Loucy (cell line): ENCODE measurements at regions not wholly inside any gene's neighbourhood (a gene's known extent, or its start where the extent isn't known, plus 50 kb on each side); places are given as distances from the start of the nearest gene placed in this dataset.

ENCODE experiments used
- H2AFZ ChIP-seq: fragments of 200-600 bp; sonication (generic); 2 replicates; pipeline ENCODE4 v1.6.0; 2016; ENCODE audit warnings: antibody characterized with exemption, mild to moderate bottlenecking, low read length, moderate library complexity
- H3F3A ChIP-seq: fragments of 200-600 bp; 2 replicates; pipeline ENCODE4 v1.6.0; 2016; ENCODE audit warnings: antibody characterized with exemption, low read depth, mild to moderate bottlenecking
- H3K27me3 ChIP-seq: fragments of 200-600 bp; sonication (generic); 2 replicates; pipeline ENCODE4 v1.6.1; 2014; ENCODE audit warnings: low read length, mild to moderate bottlenecking; ENCODE audit not compliant: insufficient read depth, poor library complexity, severe bottlenecking
- H3K36me3 ChIP-seq: fragments of 200-600 bp; sonication (generic); 2 replicates; pipeline ENCODE4 v1.6.1; 2016; ENCODE audit warnings: low read length; ENCODE audit not compliant: insufficient read depth
- H3K4me1 ChIP-seq: fragments of 200-600 bp; sonication (generic); 2 replicates; pipeline ENCODE4 v1.5.1; 2014; ENCODE audit warnings: low read length, mild to moderate bottlenecking; ENCODE audit not compliant: insufficient read depth, poor library complexity, severe bottlenecking
- H3K4me2 ChIP-seq: fragments of 200-600 bp; sonication (generic); 2 replicates; pipeline ENCODE4 v1.6.0; 2014; ENCODE audit warnings: antibody characterized with exemption, low read length, low read depth, mild to moderate bottlenecking; ENCODE audit not compliant: poor library complexity, severe bottlenecking
- H3K4me3 ChIP-seq: fragments of 200-600 bp; sonication (generic); 2 replicates; pipeline ENCODE4 v1.5.1; 2014; ENCODE audit warnings: low read length, mild to moderate bottlenecking, mixed read lengths; ENCODE audit not compliant: poor library complexity, severe bottlenecking
- H3K79me2 ChIP-seq: fragments of 200-600 bp; sonication (generic); 2 replicates; pipeline ENCODE4 v1.6.1; 2014; ENCODE audit warnings: low read length; ENCODE audit not compliant: insufficient read depth
- H3K9ac ChIP-seq: fragments of 200-600 bp; sonication (generic); 2 replicates; pipeline ENCODE4 v1.6.0; 2014; ENCODE audit warnings: mild to moderate bottlenecking, low read depth, low read length, moderate library complexity; ENCODE audit not compliant: poor library complexity, severe bottlenecking
- H3K9me2 ChIP-seq: fragments of 200-600 bp; sonication (generic); replicated peaks from 2 replicates; pipeline ENCODE4 v1.6.1; 2016; ENCODE audit warnings: low read depth, low read length, mixed read lengths
- H3K9me3 ChIP-seq: fragments of 200-600 bp; sonication (generic); 2 replicates; pipeline ENCODE4 v1.6.1; 2014; ENCODE audit warnings: mild to moderate bottlenecking, antibody characterized with exemption, low read length, low read depth; ENCODE audit not compliant: insufficient read depth
- H4K20me1 ChIP-seq: fragments of 200-600 bp; sonication (generic); 2 replicates; pipeline ENCODE4 v1.6.0; 2014; ENCODE audit warnings: antibody characterized with exemption, low read length, mild to moderate bottlenecking; ENCODE audit not compliant: insufficient read depth, poor library complexity, severe bottlenecking
- EZH2phosphoT487 ChIP-seq: fragments of 200-600 bp; IDR thresholded peaks from 2 replicates; pipeline ENCODE4 v1.6.1; 2018; ENCODE audit warnings: antibody characterized with exemption, mild to moderate bottlenecking, moderate library complexity, borderline replicate concordance
- TF ChIP-seq, protein P1 (sequence below): fragments of 200-600 bp; sonication (generic); conservative IDR thresholded peaks from 2 replicates; pipeline ENCODE4 v1.5.1; 2014; ENCODE audit warnings: mild to moderate bottlenecking, antibody characterized with exemption, low read length

DNA sequence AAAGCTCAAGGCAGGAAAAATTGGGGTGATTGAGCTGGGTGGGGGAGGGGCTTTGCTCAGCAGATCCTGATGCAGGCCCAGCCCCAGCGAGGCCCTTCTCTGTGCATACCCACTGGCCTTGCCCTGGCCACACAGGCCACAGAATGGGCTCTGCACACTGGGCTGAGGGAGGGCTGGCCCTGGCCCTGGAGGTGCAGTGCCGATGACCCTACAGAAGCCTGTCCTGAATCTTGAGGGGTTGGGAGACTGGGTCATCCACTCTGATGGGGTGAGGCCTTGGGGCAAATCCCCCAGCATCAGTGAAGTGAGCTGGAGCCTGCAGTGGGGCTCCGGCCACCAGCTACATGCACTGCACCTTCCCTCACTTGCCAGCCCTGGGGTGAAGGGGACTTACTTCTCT is 153.1 kb downstream of the URI1 start:
- H3K9ac ChIP-seq, result no peak overlapping the region
- no peaks in the 10 kb centered on the region for H3K36me3 ChIP-seq
- H4K20me1 ChIP-seq, result no peaks in the 10 kb centered on the region
- no peak for TF ChIP-seq EZH2phosphoT487
- TF ChIP-seq, protein P1, sequence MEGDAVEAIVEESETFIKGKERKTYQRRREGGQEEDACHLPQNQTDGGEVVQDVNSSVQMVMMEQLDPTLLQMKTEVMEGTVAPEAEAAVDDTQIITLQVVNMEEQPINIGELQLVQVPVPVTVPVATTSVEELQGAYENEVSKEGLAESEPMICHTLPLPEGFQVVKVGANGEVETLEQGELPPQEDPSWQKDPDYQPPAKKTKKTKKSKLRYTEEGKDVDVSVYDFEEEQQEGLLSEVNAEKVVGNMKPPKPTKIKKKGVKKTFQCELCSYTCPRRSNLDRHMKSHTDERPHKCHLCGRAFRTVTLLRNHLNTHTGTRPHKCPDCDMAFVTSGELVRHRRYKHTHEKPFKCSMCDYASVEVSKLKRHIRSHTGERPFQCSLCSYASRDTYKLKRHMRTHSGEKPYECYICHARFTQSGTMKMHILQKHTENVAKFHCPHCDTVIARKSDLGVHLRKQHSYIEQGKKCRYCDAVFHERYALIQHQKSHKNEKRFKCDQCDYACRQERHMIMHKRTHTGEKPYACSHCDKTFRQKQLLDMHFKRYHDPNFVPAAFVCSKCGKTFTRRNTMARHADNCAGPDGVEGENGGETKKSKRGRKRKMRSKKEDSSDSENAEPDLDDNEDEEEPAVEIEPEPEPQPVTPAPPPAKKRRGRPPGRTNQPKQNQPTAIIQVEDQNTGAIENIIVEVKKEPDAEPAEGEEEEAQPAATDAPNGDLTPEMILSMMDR, result no peak
- no peaks in the 10 kb centered on the region for H3K9me2 ChIP-seq
- no peaks in the 10 kb centered on the region for H3K27me3 ChIP-seq
- no peaks in the 10 kb centered on the region for H3K9me3 ChIP-seq
- no peaks in the 10 kb centered on the region for H3F3A ChIP-seq
- no peaks in the 10 kb centered on the region for H3K4me1 ChIP-seq
- H2AFZ ChIP-seq, result no peak overlapping the region
- no peak overlapping the region for H3K4me3 ChIP-seq
- no peak overlapping the region for H3K4me2 ChIP-seq
- H3K79me2 ChIP-seq, result no peaks in the 10 kb centered on the region

DNA sequence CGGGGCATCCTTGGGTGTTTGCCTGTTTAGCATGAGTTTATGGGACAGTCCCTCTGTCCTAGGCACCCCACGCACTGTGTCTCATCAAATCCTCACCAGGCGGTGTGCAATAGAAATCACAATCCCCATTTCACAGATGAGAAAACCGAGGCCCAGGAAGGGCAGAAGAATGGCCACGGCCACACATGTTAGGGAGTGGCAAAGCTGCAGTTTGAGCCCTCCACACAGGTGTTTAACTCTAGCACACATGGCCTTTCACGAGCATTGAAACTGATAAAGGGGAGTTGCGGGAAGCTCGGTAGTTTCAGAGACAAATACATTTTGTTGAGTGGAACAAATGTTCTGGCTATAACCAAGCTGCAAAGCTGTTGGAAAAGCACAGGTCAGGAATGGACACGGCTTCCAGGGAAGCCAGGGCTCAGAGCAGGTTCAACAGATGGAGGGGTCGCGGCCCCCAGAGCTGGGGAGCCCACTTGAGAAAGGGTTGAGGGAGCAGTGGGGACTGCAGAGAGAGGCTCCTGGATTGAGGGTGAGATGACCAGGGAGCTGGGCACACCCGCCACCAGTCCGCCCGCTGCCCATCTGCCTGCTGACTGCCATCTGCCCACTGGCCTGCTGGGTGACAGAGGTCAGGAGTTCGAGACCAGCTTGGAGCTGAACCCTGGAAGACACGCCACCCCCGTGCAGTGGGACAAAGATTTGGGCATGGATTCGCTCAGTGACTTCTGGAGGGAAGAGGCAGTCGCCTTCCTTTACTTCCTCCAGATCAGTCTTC is 154.7 kb downstream of the URI1 start:
- no peaks in the 10 kb centered on the region for H3K79me2 ChIP-seq
- no peaks in the 10 kb centered on the region for H3K36me3 ChIP-seq
- no peak overlapping the region for H3K9ac ChIP-seq
- no peaks in the 10 kb centered on the region for H3K4me1 ChIP-seq
- no peaks in the 10 kb centered on the region for H3K9me2 ChIP-seq
- H3K9me3 ChIP-seq, result no peaks in the 10 kb centered on the region
- H2AFZ ChIP-seq, result no peak overlapping the region
- no peak overlapping the region for H3K4me2 ChIP-seq
- H3F3A ChIP-seq, result no peaks in the 10 kb centered on the region
- H3K27me3 ChIP-seq, result no peaks in the 10 kb centered on the region
- no peaks in the 10 kb centered on the region for H4K20me1 ChIP-seq
- no peak for TF ChIP-seq EZH2phosphoT487
- TF ChIP-seq, protein P1, result no peak
- no peak overlapping the region for H3K4me3 ChIP-seq

DNA sequence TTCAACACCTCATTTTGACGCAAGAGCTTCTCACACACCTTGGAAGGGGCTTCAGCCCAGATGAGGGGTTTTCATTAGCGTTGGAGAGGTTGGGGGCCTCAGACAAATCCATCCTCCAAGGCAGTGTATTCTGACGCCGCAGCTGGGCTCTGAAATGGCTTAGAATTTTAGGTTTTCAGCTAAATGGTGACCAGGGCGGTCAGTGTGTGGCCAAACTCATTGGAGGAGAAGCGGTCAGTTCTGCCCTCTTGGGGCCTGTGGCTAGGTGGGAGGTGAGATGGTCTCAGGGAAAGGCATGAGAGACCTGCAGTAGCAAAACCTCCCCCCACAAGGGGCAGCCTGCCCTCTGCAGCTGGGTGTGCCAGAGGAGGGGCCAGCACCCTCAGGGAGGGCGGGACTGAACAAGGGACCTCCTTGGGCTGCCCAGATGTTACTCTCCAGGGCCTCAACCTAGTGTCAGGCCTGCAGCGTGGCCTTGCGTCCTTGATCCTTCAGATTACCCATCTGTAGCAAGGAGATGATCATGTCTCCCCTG is 155.8 kb downstream of the URI1 start:
- no peaks in the 10 kb centered on the region for H3K9me3 ChIP-seq
- H3K4me1 ChIP-seq, result no peaks in the 10 kb centered on the region
- H3K27me3 ChIP-seq, result no peaks in the 10 kb centered on the region
- H2AFZ ChIP-seq, result no peak overlapping the region
- no peak overlapping the region for H3K4me3 ChIP-seq
- no peaks in the 10 kb centered on the region for H4K20me1 ChIP-seq
- H3K9ac ChIP-seq, result no peak overlapping the region
- no peak overlapping the region for H3K4me2 ChIP-seq
- no peaks in the 10 kb centered on the region for H3K9me2 ChIP-seq
- H3K79me2 ChIP-seq, result no peaks in the 10 kb centered on the region
- no peak for TF ChIP-seq EZH2phosphoT487
- TF ChIP-seq, protein P1, result no peak
- H3K36me3 ChIP-seq, result no peaks in the 10 kb centered on the region
- H3F3A ChIP-seq, result no peaks in the 10 kb centered on the region
